Stimulated activated naive B cell treated with anti-CD40 and anti-IgM and Interleukin-4, amounts not matched to agents 10 μg/mL and 1 μg/mL and 100 μg/mL, for 72 hours (primary cell): ENCODE measurements at regions not wholly inside any gene's neighbourhood (a gene's known extent, or its start where the extent isn't known, plus 50 kb on each side); places are given as distances from the start of the nearest gene placed in this dataset.

ENCODE experiments used
- ATAC-seq, 2 donors: fragments of 150-1000 bp; cut with Tn5 transposase; replicated peaks; 2 replicates each; pipeline ENCODE4 v1.10.0; 2021; ENCODE audit warnings: moderate library complexity in 1 of 2
- DNase-seq: peaks from one replicate; pipeline ENCODE4 v3.0.0; 2021
- H3K27ac Mint-ChIP-seq: one replicate; pipeline ENCODE4 v1.8.0; 2022; ENCODE audit warnings: mild to moderate bottlenecking, mixed read lengths
- H3K27me3 Mint-ChIP-seq, 2 donors: one replicate each; pipeline ENCODE4 v1.8.0; 2022; ENCODE audit warnings: mixed read lengths in 2 of 2
- H3K36me3 Mint-ChIP-seq, 2 donors: one replicate each; pipeline ENCODE4 v1.8.0; 2022; ENCODE audit warnings: mixed read lengths in 2 of 2, mild to moderate bottlenecking in 1 of 2
- H3K4me1 Mint-ChIP-seq, 2 donors: one replicate each; pipeline ENCODE4 v1.8.0; 2022; ENCODE audit warnings: mixed read lengths in 2 of 2, mild to moderate bottlenecking in 1 of 2
- H3K4me3 Mint-ChIP-seq, 2 donors: one replicate each; pipeline ENCODE4 v1.8.0; 2022; ENCODE audit warnings: mild to moderate bottlenecking in 2 of 2, mixed read lengths in 2 of 2, moderate library complexity in 1 of 2
- H3K9me3 Mint-ChIP-seq, 2 donors: one replicate each; pipeline ENCODE4 v1.8.0; 2022; ENCODE audit warnings: mixed read lengths in 2 of 2, mild to moderate bottlenecking in 1 of 2

DNA sequence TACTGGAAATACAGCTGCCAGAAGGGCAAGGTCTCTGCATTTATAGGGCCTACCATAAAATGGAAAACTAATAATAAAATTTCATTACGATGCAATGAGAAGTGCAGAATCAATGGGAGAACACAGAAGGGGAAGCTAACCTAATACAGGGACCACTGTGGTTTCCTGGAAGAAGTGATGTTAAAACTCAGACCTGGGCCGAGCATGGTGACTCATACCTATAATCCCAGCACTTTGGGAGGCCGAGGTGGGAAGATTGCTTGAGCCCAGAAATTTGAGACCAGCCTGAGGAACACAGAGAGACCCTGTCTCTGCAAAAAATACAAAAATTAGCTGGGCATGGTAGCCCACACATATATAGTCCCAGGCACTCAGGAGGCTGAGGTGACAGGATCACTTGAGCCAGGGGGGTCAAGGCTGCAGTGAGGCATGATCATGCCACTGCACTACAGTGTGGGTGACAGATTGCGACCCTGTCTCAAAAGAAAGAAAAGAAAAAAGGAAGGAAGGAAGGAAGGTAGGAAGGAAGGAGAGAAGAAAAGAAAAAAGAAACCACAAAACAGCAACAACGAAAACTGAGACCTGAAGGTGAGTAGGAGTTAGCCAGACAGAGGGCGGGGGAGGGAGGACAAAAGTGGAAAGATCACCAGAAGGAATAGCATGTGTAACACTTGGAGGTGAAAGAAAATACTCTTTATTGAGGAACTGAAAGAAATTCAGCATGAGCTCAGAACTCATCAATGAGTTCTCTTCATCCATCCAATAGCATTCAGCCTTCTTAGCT, 58.3 kb upstream of the DTNA start:
- H3K4me1 Mint-ChIP-seq, result peaks cover 0 to 5% of the 10 kb centered on the region in 2 donors
- H3K36me3 Mint-ChIP-seq, result no peaks in the 10 kb centered on the region
- H3K27me3 Mint-ChIP-seq, result no peaks in the 10 kb centered on the region
- H3K9me3 Mint-ChIP-seq, result no peaks in the 10 kb centered on the region
- no peak overlapping the region for H3K27ac Mint-ChIP-seq
- DNase-seq (no peak), ATAC-seq (no peak)
- H3K4me3 Mint-ChIP-seq, result no peak overlapping the region

GRCh38 chr18:34655131-34655530, 55.0 kb upstream of the DTNA start:
- no peak for DNase-seq
- ATAC-seq, result no peak
- H3K9me3 Mint-ChIP-seq, result no peaks in the 10 kb centered on the region
- H3K27me3 Mint-ChIP-seq, result peaks cover 9 to 10% of the 10 kb centered on the region in 2 donors
- peaks cover 0 to 5% of the 10 kb centered on the region in 2 donors for H3K4me1 Mint-ChIP-seq
- no peak overlapping the region for H3K4me3 Mint-ChIP-seq
- H3K27ac Mint-ChIP-seq, result no peak overlapping the region
- no peaks in the 10 kb centered on the region for H3K36me3 Mint-ChIP-seq

DNA sequence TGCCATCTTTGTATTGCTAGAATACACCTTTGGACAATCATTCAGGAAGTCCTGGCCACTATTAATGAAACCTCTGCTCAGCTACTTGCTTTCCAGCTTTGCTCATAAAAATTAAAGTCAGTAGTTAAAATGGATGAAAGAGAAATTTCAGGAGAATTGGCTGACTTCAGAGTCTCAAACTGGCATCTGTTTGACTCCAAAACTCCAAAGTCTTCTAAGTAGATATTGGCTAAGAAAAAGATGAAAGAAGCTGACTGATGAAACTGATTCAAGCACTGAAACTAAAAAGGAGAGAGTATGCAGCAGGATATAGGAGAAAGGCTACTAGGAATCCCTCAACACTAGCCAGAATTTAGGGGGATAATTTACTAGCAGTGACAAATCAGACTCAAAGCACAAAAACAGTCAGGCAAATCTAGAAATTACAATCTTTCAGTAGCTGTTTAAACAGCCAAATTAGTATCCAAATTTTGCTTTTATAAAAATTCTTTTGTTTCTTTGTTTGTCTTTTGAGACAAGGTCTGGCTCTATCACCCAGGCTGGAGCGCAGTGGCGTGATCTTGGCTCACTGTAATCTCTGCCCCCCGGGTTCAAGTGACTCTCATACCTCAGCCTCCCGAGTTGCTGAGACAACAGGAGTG, 52.1 kb upstream of the DTNA start:
- peaks cover 10 to 16% of the 10 kb centered on the region in 2 donors for H3K27me3 Mint-ChIP-seq
- ATAC-seq (no peak), DNase-seq (no peak)
- H3K9me3 Mint-ChIP-seq, result no peaks in the 10 kb centered on the region
- no peaks in the 10 kb centered on the region for H3K4me1 Mint-ChIP-seq
- no peak overlapping the region for H3K27ac Mint-ChIP-seq
- no peak overlapping the region for H3K4me3 Mint-ChIP-seq
- no peaks in the 10 kb centered on the region for H3K36me3 Mint-ChIP-seq

DNA sequence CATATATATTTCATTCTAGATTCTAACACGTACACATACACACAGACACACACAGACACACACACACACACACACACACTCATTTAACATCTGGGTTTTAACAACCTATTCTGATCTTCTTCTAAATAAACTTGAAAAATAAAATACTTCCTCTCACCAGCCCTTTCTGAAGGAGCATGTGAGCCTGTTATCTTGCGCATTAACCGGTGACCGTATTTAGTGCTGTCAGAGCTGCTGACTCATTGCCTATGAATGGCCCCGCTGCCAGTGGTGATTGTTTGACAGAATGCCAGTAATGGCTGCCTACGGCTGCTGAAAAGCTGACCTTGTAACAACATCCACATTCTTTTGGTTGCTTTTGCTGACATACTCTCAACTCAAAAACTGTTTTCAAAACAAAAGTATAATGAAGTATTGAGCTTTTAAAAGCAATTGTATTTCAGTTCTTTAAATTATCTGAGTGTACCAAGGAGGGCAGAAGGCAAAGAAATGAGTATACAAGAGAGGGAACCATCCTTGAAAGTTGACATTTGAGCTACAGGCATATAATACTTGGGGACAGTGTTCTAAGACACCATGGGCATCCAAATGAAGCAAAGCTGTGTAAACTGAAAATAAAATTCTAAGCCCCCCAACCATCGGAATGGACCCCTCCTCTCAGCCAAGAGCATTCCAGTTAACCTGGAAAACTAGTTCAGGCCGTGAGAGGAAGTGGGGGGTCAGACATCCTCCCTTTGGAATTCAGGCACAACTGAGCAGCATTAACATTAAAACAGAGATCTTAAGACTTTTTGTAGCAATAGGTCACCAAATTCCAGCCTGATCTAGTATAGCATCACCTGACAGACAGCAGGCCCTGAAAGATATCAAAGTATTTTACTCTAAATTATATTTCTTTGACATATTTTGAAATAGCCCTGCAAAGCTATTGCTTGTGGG, 50.2 kb upstream of the DTNA start:
- no peaks in the 10 kb centered on the region for H3K36me3 Mint-ChIP-seq

More for the DNA sequence above, 50.2 kb upstream of the DTNA start:
- Mint-ChIP-seq H3K27me3 (peaks cover 10 to 16% of the 10 kb centered on the region in 2 donors), H3K27ac (no peak overlapping the region), H3K9me3 (no peaks in the 10 kb centered on the region), H3K4me3 (no peak overlapping the region), H3K4me1 (no peaks in the 10 kb centered on the region)
- no peak for ATAC-seq
- no peak for DNase-seq
